HCT116 (cell line): ENCODE measurements at regions not wholly inside any gene's neighbourhood (a gene's known extent, or its start where the extent isn't known, plus 50 kb on each side); places are given as distances from the start of the nearest gene placed in this dataset.

Experiments
- ATAC-seq: fragments of 200-7000 bp; cut with Tn5 transposase; 2 replicates; pipeline ENCODE4 v1.9.1; 2020; ENCODE audit warnings: mild to moderate bottlenecking, moderate library complexity
- BruUV-seq: library from RNA; stranded (reverse); fragments of 400-500 nt; replicated peaks from 2 replicates; lab custom pipeline; 2021; lab: Mats Ljungman, UMichigan
- CTCF ChIA-PET: fragments of 300-600 bp; sonication (Branson Sonifier 250); formaldehyde crosslinking; loops from one replicate; lab custom pipeline; 2021; ENCODE audit warnings: antibody characterized with exemption; lab: Charles Lee
- POLR2A ChIA-PET: fragments of 300-600, 350-600 bp; sonication (Branson Sonifier 250); formaldehyde crosslinking; loops from one replicate; lab custom pipeline; 2021; ENCODE audit warnings: antibody characterized with exemption; lab: Charles Lee
- RAD21 ChIA-PET, 2 experiments: fragments of 300-600 bp; sonication (Branson Sonifier 250); formaldehyde crosslinking; loops; one replicate each; lab custom pipeline; 2023; ENCODE audit warnings: low total read pairs in 2 of 2; ENCODE audit not compliant: uncharacterized antibody in 2 of 2, unreplicated experiment in 2 of 2, low non-redundant PET in 1 of 2; lab: Charles Lee
- DNase-seq: peaks from one replicate; pipeline ENCODE4 v3.0.0-alpha.2; 2010; ENCODE audit warnings: low read depth, low spot score
- H2AFZ ChIP-seq: fragments of 200-600 bp; shearing (Covaris generic), sonication (generic); 2 replicates; pipeline ENCODE4 v1.6.1; 2017; ENCODE audit warnings: low read depth, mixed run types, mixed read lengths, antibody characterized with exemption, low read length; ENCODE audit not compliant: poor library complexity, severe bottlenecking
- H3K27ac ChIP-seq: 2 replicates; pipeline ENCODE4 v1.5.1; 2012; ENCODE audit warnings: low read depth, low read length
- H3K27me3 ChIP-seq: fragments of 200-600 bp; sonication (generic); 2 replicates; pipeline ENCODE4 v1.6.1; 2016; ENCODE audit warnings: mixed run types, low read length, mixed read lengths; ENCODE audit not compliant: insufficient read depth
- H3K36me3 ChIP-seq, 2 experiments: fragments of 200-500 bp in 1 of 2; fragments of 200-600 bp in 1 of 2; sonication (Bioruptor generic) in 1 of 2; sonication (generic) in 1 of 2; 2 replicates each; pipeline versions ENCODE4 v1.5.1 to v1.6.1; 2014 to 2016; ENCODE audit warnings: low read length in 2 of 2, inconsistent platforms in 1 of 2, mixed read lengths in 1 of 2, mixed run types in 1 of 2; ENCODE audit not compliant: insufficient read depth in 2 of 2, control insufficient read depth in 1 of 2
- H3K4me1 ChIP-seq, 2 experiments: fragments of 200-600 bp in 1 of 2; sonication (generic) in 1 of 2; 2 replicates each; pipeline versions ENCODE4 v1.5.1 to v1.6.1; 2012 to 2017; ENCODE audit warnings: low read length in 2 of 2, inconsistent platforms in 1 of 2, mild to moderate bottlenecking in 1 of 2, mixed read lengths in 1 of 2, mixed run types in 1 of 2, moderate library complexity in 1 of 2; ENCODE audit not compliant: insufficient read depth in 2 of 2, control insufficient read depth in 1 of 2
- H3K4me2 ChIP-seq: fragments of 200-600 bp; sonication (generic); 2 replicates; pipeline ENCODE4 v1.6.1; 2017; ENCODE audit warnings: mixed run types, low read length, mixed read lengths
- H3K4me3 ChIP-seq, 2 experiments: fragments of 200-600 bp in 1 of 2; sonication (generic) in 1 of 2; replicated peaks in 1 of 2; 2 replicates each; pipeline ENCODE4 v1.5.1; 2011 to 2016; ENCODE audit warnings: low read length in 2 of 2, control low read depth in 1 of 2, low read depth in 1 of 2, mild to moderate bottlenecking in 1 of 2, mixed read lengths in 1 of 2, mixed run types in 1 of 2
- H3K79me2 ChIP-seq: fragments of 200-600 bp; sonication (generic); 2 replicates; pipeline ENCODE4 v1.6.1; 2017; ENCODE audit warnings: mild to moderate bottlenecking, mixed run types, low read length, moderate library complexity, mixed read lengths; ENCODE audit not compliant: insufficient read depth
- H3K9ac ChIP-seq: fragments of 200-600 bp; sonication (generic); 2 replicates; pipeline ENCODE4 v1.6.1; 2016; ENCODE audit warnings: low read length, mixed read lengths
- H3K9me2 ChIP-seq: fragments of 200-600 bp; sonication (generic), shearing (Covaris generic); 2 replicates; pipeline ENCODE4 v1.6.1; 2017; ENCODE audit warnings: mixed run types, mild to moderate bottlenecking, moderate library complexity; ENCODE audit not compliant: insufficient read depth
- H3K9me3 ChIP-seq, 2 experiments: fragments of 200-500 bp in 1 of 2; fragments of 200-600 bp in 1 of 2; sonication (Bioruptor generic) in 1 of 2; sonication (generic) in 1 of 2; 2 replicates each; pipeline ENCODE4 v1.6.1; 2014 to 2017; ENCODE audit warnings: low read length in 2 of 2, mixed read lengths in 2 of 2, inconsistent platforms in 1 of 2, low read depth in 1 of 2, mild to moderate bottlenecking in 1 of 2, mixed run types in 1 of 2, moderate library complexity in 1 of 2; ENCODE audit not compliant: control insufficient read depth in 1 of 2, insufficient read depth in 1 of 2
- H4K20me1 ChIP-seq: fragments of 200-600 bp; sonication (generic), shearing (Covaris generic); 2 replicates; pipeline ENCODE4 v1.6.1; 2017; ENCODE audit warnings: mixed run types, mild to moderate bottlenecking, moderate library complexity; ENCODE audit not compliant: insufficient read depth
- CBX3 ChIP-seq: IDR thresholded peaks from 2 replicates; pipeline ENCODE4 v1.6.1; 2012; ENCODE audit warnings: low read depth
- CEBPB ChIP-seq: IDR thresholded peaks from 2 replicates; pipeline ENCODE4 v1.6.1; 2012; ENCODE audit warnings: low read depth
- CTCF ChIP-seq, 3 experiments: fragments of 200-600 bp in 1 of 3; sonication (generic) in 1 of 3; IDR thresholded peaks in 2 of 3; conservative IDR thresholded peaks in 1 of 3; 2 replicates each; pipeline ENCODE4 v1.5.1; 2012 to 2017; ENCODE audit warnings: low read depth in 2 of 3, low read length in 2 of 3, antibody characterized with exemption in 1 of 3, borderline replicate concordance in 1 of 3, control low read depth in 1 of 3, mild to moderate bottlenecking in 1 of 3, mixed read lengths in 1 of 3, mixed run types in 1 of 3, moderate library complexity in 1 of 3; ENCODE audit not compliant: insufficient read depth in 1 of 3
- ELF1 ChIP-seq: IDR thresholded peaks from 2 replicates; pipeline ENCODE4 v1.6.1; 2012; ENCODE audit warnings: low read depth, borderline replicate concordance
- EZH2 ChIP-seq: fragments of 200-600 bp; sonication (generic); IDR thresholded peaks from 2 replicates; pipeline ENCODE4 v1.6.1; 2017; ENCODE audit warnings: antibody characterized with exemption, mixed run types
- MAX ChIP-seq: IDR thresholded peaks from 2 replicates; pipeline ENCODE4 v1.6.1; 2012
- POLR2A ChIP-seq: IDR thresholded peaks from 2 replicates; pipeline ENCODE4 v1.7.0; 2011; ENCODE audit warnings: borderline replicate concordance; ENCODE audit not compliant: insufficient read depth, insufficient read length; ENCODE audit errors: extremely low read depth
- POLR2AphosphoS5 ChIP-seq: IDR thresholded peaks from 2 replicates; pipeline ENCODE4 v1.6.1; 2011; ENCODE audit warnings: mild to moderate bottlenecking, low read depth, low read length, moderate library complexity
- REST ChIP-seq: IDR thresholded peaks from 2 replicates; pipeline ENCODE4 v1.6.1; 2012; ENCODE audit warnings: low read depth
- SIN3A ChIP-seq: IDR thresholded peaks from 2 replicates; pipeline ENCODE4 v1.6.1; 2012; ENCODE audit warnings: low read depth
- SP1 ChIP-seq: IDR thresholded peaks from 2 replicates; pipeline ENCODE4 v1.6.1; 2012; ENCODE audit warnings: low read depth
- SRF ChIP-seq: IDR thresholded peaks from 2 replicates; pipeline ENCODE4 v1.6.1; 2012; ENCODE audit warnings: low read depth
- TCF7L2 ChIP-seq: IDR thresholded peaks from 2 replicates; pipeline ENCODE4 v1.7.0; 2011; ENCODE audit warnings: borderline replicate concordance, inconsistent platforms; ENCODE audit not compliant: insufficient read depth, insufficient read length; ENCODE audit errors: extremely low read depth
- YY1 ChIP-seq: IDR thresholded peaks from 2 replicates; pipeline ENCODE4 v1.6.1; 2011; ENCODE audit warnings: low read length, low read depth, moderate library complexity, mild to moderate bottlenecking; ENCODE audit not compliant: insufficient replicate concordance; ENCODE audit errors: extremely low read depth
- ZFX ChIP-seq: fragments of 450-650 bp; IDR thresholded peaks from 2 replicates; pipeline ENCODE4 v1.6.1; 2017
- ZNF274 ChIP-seq: fragments of 200-500 bp; sonication (Bioruptor generic); IDR thresholded peaks from 2 replicates; pipeline ENCODE4 v1.6.1; 2014; ENCODE audit warnings: mild to moderate bottlenecking, low read depth, low read length, inconsistent platforms
- intact Hi-C: fragments of 100-400 bp; cut with micrococcal nuclease; formaldehyde crosslinking; loops from 2 replicates; pipeline ENCODE4 v1.10.0; 2022

- RAD21 ChIA-PET, result no interaction called here
- no peak overlapping the region for H3K9ac ChIP-seq
- no peak overlapping the region for H3K4me2 ChIP-seq
- POLR2A ChIA-PET, result no interaction called here
- H3K27ac ChIP-seq, result no peak overlapping the region
- DNase-seq (no peak), ATAC-seq (no peak)
- H3K9me3 ChIP-seq, result no peaks in the 10 kb centered on the region
- no peaks in the 10 kb centered on the region; the same call in 1 of the 2 replicates for H4K20me1 ChIP-seq
- TF ChIP-seq CTCF (IDR thresholded peaks at IDR 0.05 in 2 of 3, conservative IDR thresholded peaks at IDR 0.05 in 1 of 3; ENCODE audit: borderline replicate concordance in 1 of 3, insufficient read depth in 1 of 3, low read depth in 2 of 3, low read length in 2 of 3) (no peak), ELF1 (no peak), ZFX (no peak), REST (no peak), MAX (no peak), ZNF274 (no peak), SRF (no peak), YY1 (no peak), EZH2 (no peak), POLR2AphosphoS5 (no peak), CBX3 (no peak), POLR2A (no peak), TCF7L2 (no peak), SP1 (no peak), SIN3A (no peak), CEBPB (no peak)
- no peaks in the 10 kb centered on the region for H3K9me2 ChIP-seq
- no peaks in the 10 kb centered on the region for H3K36me3 ChIP-seq
- BruUV-seq, result no TSS peak
- H3K4me3 ChIP-seq, result no peak overlapping the region
- CTCF ChIA-PET, result no interaction called here
- H3K4me1 ChIP-seq, result no peaks in the 10 kb centered on the region
- no peaks in the 10 kb centered on the region for H3K27me3 ChIP-seq
- no peak overlapping the region for H2AFZ ChIP-seq
- no peaks in the 10 kb centered on the region for H3K79me2 ChIP-seq
- intact Hi-C loops, result no loop called here
Measured at GRCh38 chr3:87727783-87728182, 331.0 kb downstream of the CGGBP1 start.
